ENCODE measurements at regions not wholly inside any gene's neighbourhood (a gene's known extent, or its start where the extent isn't known, plus 50 kb on each side); places are given as distances from the start of the nearest gene placed in this dataset.

GRCh38 chr20:6940048-6940447 is 172.6 kb downstream of the BMP2 start:
- TF ChIP-seq CTCF (optimal IDR thresholded peaks at IDR 0.05 in 1 of 3, IDR thresholded peaks at IDR 0.05 in 1 of 3, conservative IDR thresholded peaks at IDR 0.05 in 1 of 3; ENCODE audit: extremely low read depth in 1 of 3, insufficient read depth in 2 of 3, low read length in 3 of 3) = peak; percentile 55 to 74 (median 66)
- no peak for TF ChIP-seq EZH2 (IDR thresholded peaks at IDR 0.05; ENCODE audit: low read length)

Data from keratinocyte (primary cell).